Smooth muscle cell (in vitro differentiated cells): ENCODE measurements at regions not wholly inside any gene's neighbourhood (a gene's known extent, or its start where the extent isn't known, plus 50 kb on each side); places are given as distances from the start of the nearest gene placed in this dataset.

Experiments
- DNase-seq: peaks from one replicate; lab custom pipeline; 2025; ENCODE audit not compliant: unreplicated experiment; lab: John Stamatoyannopoulos, UW
- H2AFZ ChIP-seq: fragments of 200-600 bp; sonication (generic); 2 replicates; pipeline ENCODE4 v1.6.0; 2016; ENCODE audit warnings: antibody characterized with exemption, low read depth, mild to moderate bottlenecking
- H3F3A ChIP-seq: fragments of 200-600 bp; sonication (generic); 2 replicates; pipeline ENCODE4 v1.6.0; 2017; ENCODE audit warnings: antibody characterized with exemption, low read depth
- H3K27ac ChIP-seq: fragments of 200-600 bp; sonication (generic); 2 replicates; pipeline ENCODE4 v1.5.1; 2016; ENCODE audit warnings: low read depth, mild to moderate bottlenecking
- H3K27me3 ChIP-seq: fragments of 200-600 bp; sonication (generic); 2 replicates; pipeline ENCODE4 v1.6.1; 2016; ENCODE audit warnings: low read depth, mild to moderate bottlenecking
- H3K36me3 ChIP-seq: fragments of 200-600 bp; sonication (generic); 2 replicates; pipeline ENCODE4 v1.5.1; 2016; ENCODE audit warnings: low read depth
- H3K4me1 ChIP-seq: fragments of 200-600 bp; sonication (generic); 2 replicates; pipeline ENCODE4 v1.5.1; 2016; ENCODE audit warnings: low read depth
- H3K4me2 ChIP-seq: fragments of 200-600 bp; sonication (generic); 2 replicates; pipeline ENCODE4 v1.6.0; 2016; ENCODE audit warnings: mild to moderate bottlenecking
- H3K4me3 ChIP-seq: fragments of 200-600 bp; sonication (generic); 2 replicates; pipeline ENCODE4 v1.5.1; 2016; ENCODE audit warnings: mild to moderate bottlenecking
- H3K79me2 ChIP-seq: fragments of 200-600 bp; sonication (generic); 2 replicates; pipeline ENCODE4 v1.6.0; 2016; ENCODE audit warnings: low read depth, mild to moderate bottlenecking
- H3K9ac ChIP-seq: fragments of 200-600 bp; sonication (generic); 2 replicates; pipeline ENCODE4 v1.6.0; 2016; ENCODE audit warnings: low read depth
- H3K9me3 ChIP-seq: fragments of 200-600 bp; sonication (generic); replicated peaks from 2 replicates; pipeline ENCODE4 v1.5.1; 2016; ENCODE audit warnings: low read depth
- H4K20me1 ChIP-seq: fragments of 200-600 bp; sonication (generic); 2 replicates; pipeline ENCODE4 v1.6.0; 2016; ENCODE audit warnings: low read depth
- WGBS: methylation state at CpG from one replicate; pipeline ENCODE4 v1.1.7; 2016; ENCODE audit warnings: low lambda C conversion rate; 5-methylcytosine and 5-hydroxymethylcytosine counted together
- TF ChIP-seq, protein P1 (sequence below): fragments of 200-600 bp; sonication (generic); IDR thresholded peaks from 2 replicates; pipeline ENCODE4 v1.5.1; 2017; ENCODE audit warnings: borderline replicate concordance, mild to moderate bottlenecking, antibody characterized with exemption; ENCODE audit not compliant: insufficient read depth, poor library complexity, severe bottlenecking

DNA sequence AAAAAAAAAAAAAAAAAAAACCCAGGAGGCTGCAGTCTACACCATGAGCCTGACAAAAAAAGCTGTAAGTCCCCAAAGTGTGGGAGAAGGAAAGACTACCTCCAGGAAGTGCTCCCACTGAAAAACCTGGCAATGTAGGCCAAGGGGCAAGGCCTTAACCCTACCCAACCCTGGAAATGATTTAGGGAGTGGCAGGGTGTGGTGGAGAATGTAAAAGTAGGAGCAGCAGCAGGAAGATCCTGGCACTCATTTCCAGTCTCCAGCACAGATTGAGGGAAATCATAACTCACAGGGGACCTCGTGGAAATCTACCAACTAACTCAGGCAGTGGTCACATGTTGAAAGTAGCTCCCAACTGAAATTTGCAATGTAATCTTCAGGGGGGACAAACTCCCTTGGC is 839.5 kb downstream of the EPHA3 start:
- Histone ChIP-seq H3K9ac (no peak overlapping the region), H3K79me2 (no peaks in the 10 kb centered on the region), H3K4me3 (no peak overlapping the region), H3F3A (no peaks in the 10 kb centered on the region), H3K36me3 (no peaks in the 10 kb centered on the region), H3K4me1 (no peaks in the 10 kb centered on the region), H3K27ac (no peak overlapping the region), H2AFZ (no peak overlapping the region), H3K9me3 (no peaks in the 10 kb centered on the region), H3K27me3 (no peaks in the 10 kb centered on the region), H4K20me1 (no peaks in the 10 kb centered on the region), H3K4me2 (no peak overlapping the region)
- 84% methylated on average over 1 of the region's 1 CpG for WGBS
- TF ChIP-seq, protein P1, sequence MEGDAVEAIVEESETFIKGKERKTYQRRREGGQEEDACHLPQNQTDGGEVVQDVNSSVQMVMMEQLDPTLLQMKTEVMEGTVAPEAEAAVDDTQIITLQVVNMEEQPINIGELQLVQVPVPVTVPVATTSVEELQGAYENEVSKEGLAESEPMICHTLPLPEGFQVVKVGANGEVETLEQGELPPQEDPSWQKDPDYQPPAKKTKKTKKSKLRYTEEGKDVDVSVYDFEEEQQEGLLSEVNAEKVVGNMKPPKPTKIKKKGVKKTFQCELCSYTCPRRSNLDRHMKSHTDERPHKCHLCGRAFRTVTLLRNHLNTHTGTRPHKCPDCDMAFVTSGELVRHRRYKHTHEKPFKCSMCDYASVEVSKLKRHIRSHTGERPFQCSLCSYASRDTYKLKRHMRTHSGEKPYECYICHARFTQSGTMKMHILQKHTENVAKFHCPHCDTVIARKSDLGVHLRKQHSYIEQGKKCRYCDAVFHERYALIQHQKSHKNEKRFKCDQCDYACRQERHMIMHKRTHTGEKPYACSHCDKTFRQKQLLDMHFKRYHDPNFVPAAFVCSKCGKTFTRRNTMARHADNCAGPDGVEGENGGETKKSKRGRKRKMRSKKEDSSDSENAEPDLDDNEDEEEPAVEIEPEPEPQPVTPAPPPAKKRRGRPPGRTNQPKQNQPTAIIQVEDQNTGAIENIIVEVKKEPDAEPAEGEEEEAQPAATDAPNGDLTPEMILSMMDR: no peak
- DNase-seq: no peak

DNA sequence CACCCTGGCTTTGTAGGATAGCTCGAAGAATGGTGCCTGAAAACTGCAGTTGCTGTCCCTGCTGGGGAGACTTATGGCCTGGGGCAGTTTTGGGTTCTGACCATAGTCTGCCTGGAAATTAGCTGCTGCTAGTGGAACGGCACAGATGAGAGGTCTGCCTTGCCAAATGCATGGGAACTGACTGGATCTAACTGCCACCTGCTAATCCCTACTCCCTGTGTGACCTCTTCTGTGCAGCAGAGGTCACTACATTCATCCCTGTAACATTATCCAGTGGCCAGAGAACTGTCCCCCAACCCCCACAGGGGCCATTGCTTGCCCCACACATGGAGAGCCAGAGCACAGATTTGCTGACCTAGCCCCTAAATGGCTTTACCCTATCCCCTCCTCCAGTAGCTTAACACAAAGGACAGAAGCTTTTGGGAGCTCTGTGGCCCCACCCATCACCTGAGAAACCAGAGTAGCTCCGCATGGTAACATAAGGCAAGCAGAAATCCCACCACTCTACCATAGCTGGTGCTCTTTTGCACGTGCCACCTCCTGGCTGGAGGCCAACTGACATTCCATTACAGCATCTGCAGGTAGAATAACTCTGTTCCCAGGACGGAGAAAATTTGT is 840.0 kb downstream of the EPHA3 start:
- H3K36me3 ChIP-seq: no peaks in the 10 kb centered on the region
- H4K20me1 ChIP-seq: no peaks in the 10 kb centered on the region
- H3K4me2 ChIP-seq: no peak overlapping the region
- TF ChIP-seq, protein P1: no peak
- H3K9me3 ChIP-seq: no peaks in the 10 kb centered on the region
- H3K27me3 ChIP-seq: no peaks in the 10 kb centered on the region
- no peak for DNase-seq
- no peaks in the 10 kb centered on the region for H3K4me1 ChIP-seq
- 91% methylated on average over 5 of the region's 5 CpGs for WGBS
- H3K4me3 ChIP-seq: no peak overlapping the region
- no peak overlapping the region for H3K9ac ChIP-seq
- no peaks in the 10 kb centered on the region for H3F3A ChIP-seq
- no peak overlapping the region for H2AFZ ChIP-seq
- no peaks in the 10 kb centered on the region for H3K79me2 ChIP-seq
- no peak overlapping the region for H3K27ac ChIP-seq

DNA sequence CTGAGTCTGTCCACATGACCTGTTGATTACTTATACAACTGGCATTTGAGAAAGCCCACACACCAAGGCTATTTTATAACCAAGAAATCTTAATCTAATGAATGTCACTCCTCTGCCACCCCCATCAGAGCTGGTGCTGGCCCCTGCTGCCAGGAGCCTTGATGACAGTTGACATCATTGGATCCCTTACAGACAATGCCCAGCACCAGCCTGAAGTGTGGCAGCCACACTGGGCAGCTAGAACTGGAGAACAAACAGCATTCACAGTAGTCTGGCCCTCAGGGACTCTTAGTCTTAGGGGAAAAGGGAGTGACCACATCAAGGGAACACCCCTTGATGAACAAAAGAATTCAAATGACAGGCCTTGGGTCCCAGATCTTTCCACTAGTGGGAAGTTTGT is 840.6 kb downstream of the EPHA3 start:
- Histone ChIP-seq H3K4me3 (no peak overlapping the region), H3K4me1 (no peaks in the 10 kb centered on the region), H3K27ac (no peak overlapping the region), H3K9me3 (no peaks in the 10 kb centered on the region), H3K9ac (no peak overlapping the region), H3K4me2 (no peak overlapping the region), H3F3A (no peaks in the 10 kb centered on the region), H2AFZ (no peak overlapping the region), H4K20me1 (no peaks in the 10 kb centered on the region), H3K79me2 (no peaks in the 10 kb centered on the region), H3K36me3 (no peaks in the 10 kb centered on the region), H3K27me3 (no peaks in the 10 kb centered on the region)
- DNase-seq: no peak
- TF ChIP-seq, protein P1: no peak

DNA sequence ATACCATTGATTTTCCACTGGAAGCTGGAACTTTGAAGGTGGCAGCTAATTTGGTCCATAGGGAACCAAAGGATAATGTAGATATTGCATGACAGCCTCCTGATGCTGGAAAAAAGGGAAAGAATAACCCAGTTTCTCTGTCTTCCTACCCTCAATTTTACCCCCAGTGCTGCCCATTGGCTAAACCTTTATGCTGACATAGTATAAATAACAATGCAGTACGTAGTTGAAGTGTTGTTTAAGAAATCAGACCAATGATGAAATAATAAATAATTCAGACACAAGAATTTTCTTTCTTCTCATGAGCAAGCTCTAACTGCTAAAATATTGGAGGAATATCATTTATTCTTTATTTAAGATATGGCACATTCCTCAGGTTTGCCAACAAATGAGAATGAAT is 843.4 kb downstream of the EPHA3 start:
- no peaks in the 10 kb centered on the region for H3K79me2 ChIP-seq
- TF ChIP-seq, protein P1: no peak
- no peaks in the 10 kb centered on the region for H3K36me3 ChIP-seq
- no peak overlapping the region for H3K4me2 ChIP-seq
- DNase-seq: no peak
- H3K9me3 ChIP-seq: no peaks in the 10 kb centered on the region
- no peak overlapping the region for H3K4me3 ChIP-seq
- no peak overlapping the region for H2AFZ ChIP-seq
- no peaks in the 10 kb centered on the region for H3F3A ChIP-seq
- no peak overlapping the region for H3K27ac ChIP-seq
- H4K20me1 ChIP-seq: no peaks in the 10 kb centered on the region
- no peak overlapping the region for H3K9ac ChIP-seq
- no peaks in the 10 kb centered on the region for H3K4me1 ChIP-seq
- WGBS: 79% methylated on average over 1 of the region's 1 CpG
- H3K27me3 ChIP-seq: no peaks in the 10 kb centered on the region
